ENCODE measurements at regions not wholly inside any gene's neighbourhood (a gene's known extent, or its start where the extent isn't known, plus 50 kb on each side); places are given as distances from the start of the nearest gene placed in this dataset.

- no peak for DNase-seq (ENCODE audit: low spot score)
- 90% methylated on average over 2 of the region's 2 CpGs for WGBS
- TF ChIP-seq EGR1 (IDR thresholded peaks at IDR 0.05; ENCODE audit: low read depth in 2 of 2) (no peak), CTCF (IDR thresholded peaks at IDR 0.05; ENCODE audit: low read depth, low read length, missing input control) (no peak), RAD21 (IDR thresholded peaks at IDR 0.05) (no peak), SP1 (IDR thresholded peaks at IDR 0.05) (no peak), FOXA1 (IDR thresholded peaks at IDR 0.05) (no peak), YY1 (IDR thresholded peaks at IDR 0.05) (no peak), ATF3 (IDR thresholded peaks at IDR 0.05) (no peak), HNF4A (conservative IDR thresholded peaks at IDR 0.05) (no peak), TAF1 (conservative IDR thresholded peaks at IDR 0.05) (no peak), GABPA (IDR thresholded peaks at IDR 0.05 in 1 of 2, conservative IDR thresholded peaks at IDR 0.05 in 1 of 2) (no peak)
- no peak overlapping the region for H3K9ac ChIP-seq (ENCODE audit: low read depth in 1 of 2, low read length in 2 of 2)
- no peak overlapping the region for H3K27ac ChIP-seq (ENCODE audit: low read depth in 1 of 2, low read length in 2 of 2)
- no peaks in the 10 kb centered on the region for H3K9me3 ChIP-seq (ENCODE audit: control insufficient read depth in 4 of 4, low read length in 3 of 4)
- H3K36me3 ChIP-seq (ENCODE audit: control insufficient read depth in 4 of 4, insufficient read depth in 3 of 4, low read depth in 1 of 4, low read length in 3 of 4) = no peaks in the 10 kb centered on the region
- no peak overlapping the region for H3K4me3 ChIP-seq (ENCODE audit: low read depth in 1 of 3, low read length in 3 of 3)
- H3K27me3 ChIP-seq (ENCODE audit: control insufficient read depth in 4 of 4, insufficient read depth in 4 of 4, low read length in 3 of 4) = peaks cover 0 to 2% (median 0%) of the 10 kb centered on the region in 4 donors
- no peaks in the 10 kb centered on the region for H3K4me1 ChIP-seq (ENCODE audit: control insufficient read depth in 4 of 4, insufficient read depth in 4 of 4, low read length in 3 of 4)
Measured at GRCh38 chr9:75709698-75710097, 180.8 kb upstream of the PCSK5 start.

GRCh38 chr9:75712700-75713099, 177.8 kb upstream of the PCSK5 start:
- H3K9me3 ChIP-seq (ENCODE audit: control insufficient read depth in 4 of 4, low read length in 3 of 4) = no peaks in the 10 kb centered on the region
- no peak overlapping the region for H3K9ac ChIP-seq (ENCODE audit: low read depth in 1 of 2, low read length in 2 of 2)
- no peak for TF ChIP-seq FOXA1 (IDR thresholded peaks at IDR 0.05)
- TF ChIP-seq HNF4A (conservative IDR thresholded peaks at IDR 0.05) = no peak
- no peak for TF ChIP-seq NR2F2 (IDR thresholded peaks at IDR 0.05)
- no peak for TF ChIP-seq FOXA2 (IDR thresholded peaks at IDR 0.05)
- TF ChIP-seq RXRA (IDR thresholded peaks at IDR 0.05) = no peak
- TF ChIP-seq ZBTB33 (IDR thresholded peaks at IDR 0.05) = no peak
- no peak for TF ChIP-seq EGR1 (IDR thresholded peaks at IDR 0.05; ENCODE audit: low read depth in 2 of 2)
- TF ChIP-seq MAX (IDR thresholded peaks at IDR 0.05) = no peak
- no peak overlapping the region for H3K4me3 ChIP-seq (ENCODE audit: low read depth in 1 of 3, low read length in 3 of 3)
- H3K4me1 ChIP-seq (ENCODE audit: control insufficient read depth in 4 of 4, insufficient read depth in 4 of 4, low read length in 3 of 4) = no peaks in the 10 kb centered on the region
- H3K36me3 ChIP-seq (ENCODE audit: control insufficient read depth in 4 of 4, insufficient read depth in 3 of 4, low read depth in 1 of 4, low read length in 3 of 4) = no peaks in the 10 kb centered on the region
- no peak overlapping the region for H3K27ac ChIP-seq (ENCODE audit: low read depth in 1 of 2, low read length in 2 of 2)
- H3K27me3 ChIP-seq (ENCODE audit: control insufficient read depth in 4 of 4, insufficient read depth in 4 of 4, low read length in 3 of 4) = no peaks in the 10 kb centered on the region
- DNase-seq (ENCODE audit: low spot score) = no peak

- TF ChIP-seq RAD21 (IDR thresholded peaks at IDR 0.05) (no peak), HNF4A (conservative IDR thresholded peaks at IDR 0.05) (no peak), FOXA2 (IDR thresholded peaks at IDR 0.05) (no peak)
- no peak overlapping the region for H3K9ac ChIP-seq (ENCODE audit: low read depth in 1 of 2, low read length in 2 of 2)
Measured at GRCh38 chr9:75713335-75713734, 177.1 kb upstream of the PCSK5 start.

More at GRCh38 chr9:75713335-75713734, 177.1 kb upstream of the PCSK5 start:
- H3K4me3 ChIP-seq (ENCODE audit: low read depth in 1 of 3, low read length in 3 of 3) = no peak overlapping the region
- H3K9me3 ChIP-seq (ENCODE audit: control insufficient read depth in 4 of 4, low read length in 3 of 4) = no peaks in the 10 kb centered on the region
- no peaks in the 10 kb centered on the region for H3K4me1 ChIP-seq (ENCODE audit: control insufficient read depth in 4 of 4, insufficient read depth in 4 of 4, low read length in 3 of 4)
- DNase-seq (ENCODE audit: low spot score) = no peak
- no peak overlapping the region for H3K27ac ChIP-seq (ENCODE audit: low read depth in 1 of 2, low read length in 2 of 2)
- H3K36me3 ChIP-seq (ENCODE audit: control insufficient read depth in 4 of 4, insufficient read depth in 3 of 4, low read depth in 1 of 4, low read length in 3 of 4) = no peaks in the 10 kb centered on the region
- WGBS = 79% methylated on average over 4 of the region's 4 CpGs
- H3K27me3 ChIP-seq (ENCODE audit: control insufficient read depth in 4 of 4, insufficient read depth in 4 of 4, low read length in 3 of 4) = no peaks in the 10 kb centered on the region

Measured in liver (tissue), 8 donors.